ENCODE measurements at regions not wholly inside any gene's neighbourhood (a gene's known extent, or its start where the extent isn't known, plus 50 kb on each side); places are given as distances from the start of the nearest gene placed in this dataset.

DNA sequence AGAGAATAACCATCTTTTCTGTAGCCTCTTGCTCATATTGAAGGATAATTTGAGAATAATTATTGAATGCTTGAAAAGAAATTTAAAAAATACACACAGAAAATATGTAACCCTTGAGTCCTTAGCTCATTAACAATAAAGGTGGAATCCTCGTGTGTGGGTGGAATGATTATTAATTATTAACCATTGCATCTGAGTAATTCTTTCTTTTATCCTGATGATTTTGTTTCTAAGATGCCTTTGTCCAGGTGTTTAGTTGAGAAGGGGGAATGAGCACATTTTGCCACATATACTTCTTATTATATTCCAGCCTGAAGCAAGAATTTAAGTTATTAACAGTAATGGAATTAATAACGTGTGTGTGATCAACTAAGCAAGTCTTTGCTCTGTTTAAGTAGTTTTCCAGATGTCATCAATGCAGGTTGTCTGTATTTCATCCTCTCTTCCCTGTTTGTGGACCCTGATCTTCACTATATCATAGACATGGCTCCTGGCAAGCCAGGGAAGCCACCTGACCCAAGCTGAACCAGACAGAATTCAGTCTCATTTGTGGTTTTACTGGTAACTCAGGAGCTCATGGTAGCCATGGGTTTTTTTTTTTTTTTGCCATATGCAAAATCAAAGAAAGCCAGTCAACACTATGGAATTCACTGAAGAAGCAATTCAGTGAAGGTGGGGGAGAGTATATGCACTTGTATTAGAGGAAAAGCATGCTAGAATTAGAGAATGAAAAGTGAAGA, 144.3 kb downstream of the KIF20B start:
- no peak for TF ChIP-seq EZH2 (IDR thresholded peaks at IDR 0.05; ENCODE audit: low read length, missing control alignments)
- TF ChIP-seq, protein P1, sequence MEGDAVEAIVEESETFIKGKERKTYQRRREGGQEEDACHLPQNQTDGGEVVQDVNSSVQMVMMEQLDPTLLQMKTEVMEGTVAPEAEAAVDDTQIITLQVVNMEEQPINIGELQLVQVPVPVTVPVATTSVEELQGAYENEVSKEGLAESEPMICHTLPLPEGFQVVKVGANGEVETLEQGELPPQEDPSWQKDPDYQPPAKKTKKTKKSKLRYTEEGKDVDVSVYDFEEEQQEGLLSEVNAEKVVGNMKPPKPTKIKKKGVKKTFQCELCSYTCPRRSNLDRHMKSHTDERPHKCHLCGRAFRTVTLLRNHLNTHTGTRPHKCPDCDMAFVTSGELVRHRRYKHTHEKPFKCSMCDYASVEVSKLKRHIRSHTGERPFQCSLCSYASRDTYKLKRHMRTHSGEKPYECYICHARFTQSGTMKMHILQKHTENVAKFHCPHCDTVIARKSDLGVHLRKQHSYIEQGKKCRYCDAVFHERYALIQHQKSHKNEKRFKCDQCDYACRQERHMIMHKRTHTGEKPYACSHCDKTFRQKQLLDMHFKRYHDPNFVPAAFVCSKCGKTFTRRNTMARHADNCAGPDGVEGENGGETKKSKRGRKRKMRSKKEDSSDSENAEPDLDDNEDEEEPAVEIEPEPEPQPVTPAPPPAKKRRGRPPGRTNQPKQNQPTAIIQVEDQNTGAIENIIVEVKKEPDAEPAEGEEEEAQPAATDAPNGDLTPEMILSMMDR (conservative IDR thresholded peaks at IDR 0.05 in 1 of 2, IDR thresholded peaks at IDR 0.05 in 1 of 2; ENCODE audit: low read depth in 1 of 2, low read length in 2 of 2): no peak
- Histone ChIP-seq H3K4me1 (ENCODE audit: control insufficient read depth, extremely low read depth, insufficient read depth, low read length) (peaks cover 7% of the 10 kb centered on the region), H2AFZ (ENCODE audit: low read length) (no peak overlapping the region), H3K9ac (ENCODE audit: insufficient read depth, low read length) (no peak overlapping the region), H3K4me2 (ENCODE audit: extremely low read depth, insufficient read depth, low read length) (no peak overlapping the region), H3K9me3 (ENCODE audit: control insufficient read depth, insufficient read depth, low read depth, low read length) (no peaks in the 10 kb centered on the region), H3K36me3 (ENCODE audit: control insufficient read depth, insufficient read depth, low read length) (no peaks in the 10 kb centered on the region), H3K27me3 (ENCODE audit: control insufficient read depth, insufficient read depth, low read length) (no peaks in the 10 kb centered on the region), H3K79me2 (ENCODE audit: control insufficient read depth, insufficient read depth, low read length) (no peaks in the 10 kb centered on the region), H4K20me1 (ENCODE audit: control insufficient read depth, extremely low read depth, insufficient read depth, low read length) (no peaks in the 10 kb centered on the region), H3K27ac (ENCODE audit: insufficient read depth, low read length) (no peak overlapping the region), H3K4me3 (replicated peaks in 1 of 4; ENCODE audit: control extremely low read depth in 1 of 4, insufficient read depth in 1 of 4, low read depth in 3 of 4, low read length in 4 of 4) (no peak overlapping the region)
- peak; percentile 39 to 87 for DNase-seq (ENCODE audit: low read depth in 2 of 2)

GRCh38 chr10:89846281-89846630, 144.9 kb downstream of the KIF20B start:
- H3K9me3 ChIP-seq (ENCODE audit: control insufficient read depth, insufficient read depth, low read depth, low read length): no peaks in the 10 kb centered on the region
- peak in 1 of 2 donors; percentile 19 for DNase-seq (ENCODE audit: low read depth in 2 of 2)
- TF ChIP-seq EZH2 (IDR thresholded peaks at IDR 0.05; ENCODE audit: low read length, missing control alignments): no peak
- TF ChIP-seq, protein P1 (conservative IDR thresholded peaks at IDR 0.05 in 1 of 2, IDR thresholded peaks at IDR 0.05 in 1 of 2; ENCODE audit: low read depth in 1 of 2, low read length in 2 of 2): no peak
- H3K36me3 ChIP-seq (ENCODE audit: control insufficient read depth, insufficient read depth, low read length): no peaks in the 10 kb centered on the region
- no peaks in the 10 kb centered on the region for H3K27me3 ChIP-seq (ENCODE audit: control insufficient read depth, insufficient read depth, low read length)
- no peaks in the 10 kb centered on the region for H4K20me1 ChIP-seq (ENCODE audit: control insufficient read depth, extremely low read depth, insufficient read depth, low read length)
- no peak overlapping the region for H3K9ac ChIP-seq (ENCODE audit: insufficient read depth, low read length)
- H3K79me2 ChIP-seq (ENCODE audit: control insufficient read depth, insufficient read depth, low read length): no peaks in the 10 kb centered on the region
- peaks cover 7% of the 10 kb centered on the region for H3K4me1 ChIP-seq (ENCODE audit: control insufficient read depth, extremely low read depth, insufficient read depth, low read length)
- H3K4me3 ChIP-seq (replicated peaks in 1 of 4; ENCODE audit: control extremely low read depth in 1 of 4, insufficient read depth in 1 of 4, low read depth in 3 of 4, low read length in 4 of 4): no peak overlapping the region
- H3K27ac ChIP-seq (ENCODE audit: insufficient read depth, low read length): no peak overlapping the region
- no peak overlapping the region for H2AFZ ChIP-seq (ENCODE audit: low read length)
- no peak overlapping the region for H3K4me2 ChIP-seq (ENCODE audit: extremely low read depth, insufficient read depth, low read length)

DNA sequence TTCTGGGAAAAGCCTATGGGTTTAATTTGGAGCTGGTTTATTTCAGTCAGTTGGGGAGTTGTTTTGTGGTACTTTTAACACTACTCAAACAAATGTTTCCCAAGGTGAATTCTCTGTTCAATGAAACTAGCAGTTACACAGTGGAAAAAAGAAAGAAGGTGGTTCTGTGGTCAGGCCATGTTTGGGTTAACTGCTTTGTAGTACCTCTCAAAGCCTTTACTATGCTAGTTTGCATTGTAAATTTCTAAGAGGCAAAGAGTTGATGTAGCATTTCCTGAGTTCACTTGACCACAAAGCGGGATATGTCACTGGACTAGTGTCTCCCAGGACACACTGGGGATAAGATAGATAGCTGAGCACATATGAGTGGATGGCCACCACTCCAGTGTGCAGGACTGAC, 145.4 kb downstream of the KIF20B start:
- no peak overlapping the region for H3K4me2 ChIP-seq (ENCODE audit: extremely low read depth, insufficient read depth, low read length)
- H3K27ac ChIP-seq (ENCODE audit: insufficient read depth, low read length): no peak overlapping the region

More for the DNA sequence above, 145.4 kb downstream of the KIF20B start:
- DNase-seq (ENCODE audit: low read depth in 2 of 2): peak in 1 of 2 donors; percentile 27
- Histone ChIP-seq H2AFZ (ENCODE audit: low read length) (no peak overlapping the region), H3K4me1 (ENCODE audit: control insufficient read depth, extremely low read depth, insufficient read depth, low read length) (peaks cover 7% of the 10 kb centered on the region), H3K9me3 (ENCODE audit: control insufficient read depth, insufficient read depth, low read depth, low read length) (no peaks in the 10 kb centered on the region), H3K36me3 (ENCODE audit: control insufficient read depth, insufficient read depth, low read length) (no peaks in the 10 kb centered on the region), H3K9ac (ENCODE audit: insufficient read depth, low read length) (no peak overlapping the region), H3K79me2 (ENCODE audit: control insufficient read depth, insufficient read depth, low read length) (no peaks in the 10 kb centered on the region), H4K20me1 (ENCODE audit: control insufficient read depth, extremely low read depth, insufficient read depth, low read length) (no peaks in the 10 kb centered on the region), H3K4me3 (replicated peaks in 1 of 4; ENCODE audit: control extremely low read depth in 1 of 4, insufficient read depth in 1 of 4, low read depth in 3 of 4, low read length in 4 of 4) (no peak overlapping the region), H3K27me3 (ENCODE audit: control insufficient read depth, insufficient read depth, low read length) (no peaks in the 10 kb centered on the region)
- TF ChIP-seq, protein P1 (conservative IDR thresholded peaks at IDR 0.05 in 1 of 2, IDR thresholded peaks at IDR 0.05 in 1 of 2; ENCODE audit: low read depth in 1 of 2, low read length in 2 of 2): no peak
- TF ChIP-seq EZH2 (IDR thresholded peaks at IDR 0.05; ENCODE audit: low read length, missing control alignments): no peak

All from fibroblast of lung (primary cell).